GM12878 (cell line): ENCODE measurements at regions not wholly inside any gene's neighbourhood (a gene's known extent, or its start where the extent isn't known, plus 50 kb on each side); places are given as distances from the start of the nearest gene placed in this dataset.

Source experiments
- ATAC-seq: fragments of 200-7000 bp; cut with Tn5 transposase; 3 replicates; pipeline ENCODE4 v1.9.1; 2020; ENCODE audit warnings: mild to moderate bottlenecking, moderate library complexity
- BruUV-seq: library from RNA; stranded (reverse); fragments of 400-500 nt; replicated peaks from 2 replicates; lab custom pipeline; 2021; lab: Mats Ljungman, UMichigan
- CTCF ChIA-PET: fragments of 300-600 bp; sonication (Branson Sonifier 250); formaldehyde crosslinking; extraction: SDS; loops from one replicate; lab custom pipeline; 2021; ENCODE audit warnings: inconsistent platforms; lab: Yijun Ruan, JAX
- POLR2A ChIA-PET: fragments of 350-600 bp; formaldehyde crosslinking; extraction: SDS; loops from one replicate; lab custom pipeline; 2021; ENCODE audit warnings: inconsistent platforms; lab: Charles Lee
- RAD21 ChIA-PET: fragments of 300-600 bp; sonication (Branson Sonifier 250); formaldehyde crosslinking; loops from one replicate; lab custom pipeline; 2023; ENCODE audit warnings: antibody characterized with exemption; ENCODE audit not compliant: unreplicated experiment; lab: Charles Lee
- SMC1A ChIA-PET: fragments of 300-600 bp; sonication (Branson Sonifier 250); formaldehyde crosslinking; loops from one replicate; lab custom pipeline; 2023; ENCODE audit not compliant: unreplicated experiment, uncharacterized antibody; lab: Charles Lee
- DNase-seq: peaks from one replicate; pipeline ENCODE4 v3.0.0-alpha.2; 2011; ENCODE audit warnings: low read depth, low spot score
- FAIRE-seq: peaks from 3 replicates; lab custom pipeline; 2011; peaks lifted over from hg19 to GRCh38; lab: Jason Lieb, UNC
- H2AFZ ChIP-seq: 2 replicates; pipeline ENCODE4 v1.6.0; 2011; ENCODE audit warnings: low read depth, low read length, control low read depth; ENCODE audit not compliant: control insufficient read depth
- H3K27ac ChIP-seq: 2 replicates; pipeline ENCODE4 v1.5.1; 2011; ENCODE audit warnings: control low read depth; ENCODE audit not compliant: control insufficient read depth, insufficient read depth
- H3K27me3 ChIP-seq, 2 experiments: replicated peaks in 1 of 2; 2 replicates each; pipeline versions ENCODE4 v1.6.0 to v1.6.1; 2011; ENCODE audit warnings: low read length in 1 of 2; ENCODE audit not compliant: control insufficient read depth in 2 of 2, insufficient read depth in 2 of 2
- H3K36me3 ChIP-seq, 2 experiments: 2 replicates each; pipeline ENCODE4 v1.5.1; 2011; ENCODE audit warnings: low read length in 1 of 2; ENCODE audit not compliant: control insufficient read depth in 2 of 2, insufficient read depth in 2 of 2
- H3K4me1 ChIP-seq: 2 replicates; pipeline ENCODE4 v1.6.1; 2011; ENCODE audit warnings: mild to moderate bottlenecking, low read length, moderate library complexity, mixed read lengths; ENCODE audit not compliant: control insufficient read depth, insufficient read depth
- H3K4me2 ChIP-seq: 2 replicates; pipeline ENCODE4 v1.6.0; 2011; ENCODE audit warnings: control low read depth; ENCODE audit not compliant: control insufficient read depth, insufficient read depth
- H3K4me3 ChIP-seq: fragments of 200-600 bp; sonication (generic); 2 replicates; pipeline ENCODE4 v1.5.1; 2016
- H3K79me2 ChIP-seq: 2 replicates; pipeline ENCODE4 v1.6.0; 2011; ENCODE audit warnings: low read length; ENCODE audit not compliant: control insufficient read depth, insufficient read depth
- H3K9ac ChIP-seq: 2 replicates; pipeline ENCODE4 v1.8.0; 2011; ENCODE audit warnings: low read length, control low read depth, mixed read lengths; ENCODE audit not compliant: control insufficient read depth, insufficient read depth
- H3K9me3 ChIP-seq: replicated peaks from 3 replicates; pipeline ENCODE4 v1.5.1; 2011; ENCODE audit warnings: mild to moderate bottlenecking, low read length; ENCODE audit not compliant: control insufficient read depth, insufficient read depth
- H4K20me1 ChIP-seq: 2 replicates; pipeline ENCODE4 v1.6.0; 2011; ENCODE audit not compliant: control insufficient read depth, insufficient read depth
- CBFB ChIP-seq: IDR thresholded peaks from 2 replicates; pipeline ENCODE4 v1.6.1; 2016; ENCODE audit warnings: antibody characterized with exemption, low read depth
- E2F8 ChIP-seq: fragments of 450-650 bp; IDR thresholded peaks from 2 replicates; pipeline ENCODE4 v1.6.1; 2018; ENCODE audit warnings: mild to moderate bottlenecking, low read depth, moderate library complexity; ENCODE audit not compliant: partially characterized antibody
- ESRRA ChIP-seq: IDR thresholded peaks from 2 replicates; pipeline ENCODE4 v1.6.1; 2012; ENCODE audit warnings: mild to moderate bottlenecking, low read length, improper control_type of control experiment
- HDAC6 ChIP-seq: fragments of 200-600 bp; sonication (generic); IDR thresholded peaks from one replicate; pipeline ENCODE4 v1.8.0; 2017; ENCODE audit warnings: antibody characterized with exemption; ENCODE audit not compliant: unreplicated experiment
- MTA2 ChIP-seq: fragments of 450-650 bp; IDR thresholded peaks from 2 replicates; pipeline ENCODE4 v1.6.1; 2016; ENCODE audit warnings: low read depth, mild to moderate bottlenecking, moderate library complexity
- NFYB ChIP-seq: IDR thresholded peaks from 2 replicates; pipeline ENCODE4 v1.6.1; 2011; ENCODE audit warnings: low read depth, mild to moderate bottlenecking, low read length, improper control_type of control experiment, moderate library complexity; ENCODE audit not compliant: insufficient read depth
- NRF1 ChIP-seq: conservative IDR thresholded peaks from 2 replicates; pipeline ENCODE4 v1.6.1; 2011; ENCODE audit warnings: mild to moderate bottlenecking, low read depth, low read length, improper control_type of control experiment
- PAX5 ChIP-seq: IDR thresholded peaks from 2 replicates; pipeline ENCODE4 v1.6.1; 2011; ENCODE audit warnings: low read depth, low read length, borderline replicate concordance
- RAD51 ChIP-seq: fragments of 450-650 bp; IDR thresholded peaks from 2 replicates; pipeline ENCODE4 v1.6.1; 2016; ENCODE audit warnings: moderate library complexity, mild to moderate bottlenecking, inconsistent platforms
- RFX5 ChIP-seq: IDR thresholded peaks from 2 replicates; pipeline ENCODE4 v1.6.1; 2011; ENCODE audit warnings: low read depth, low read length, improper control_type of control experiment
- SMAD1 ChIP-seq: fragments of 450-650 bp; IDR thresholded peaks from 2 replicates; pipeline ENCODE4 v1.6.1; 2018; ENCODE audit warnings: mild to moderate bottlenecking, low read depth; ENCODE audit not compliant: partially characterized antibody
- SMAD5 ChIP-seq: IDR thresholded peaks from 2 replicates; pipeline ENCODE4 v1.6.1; 2016; ENCODE audit warnings: antibody characterized with exemption, low read depth
- SUPT20H ChIP-seq: IDR thresholded peaks from 2 replicates; pipeline ENCODE4 v1.6.1; 2011; ENCODE audit warnings: low read depth, mild to moderate bottlenecking, low read length, moderate library complexity, borderline replicate concordance; ENCODE audit not compliant: control insufficient read depth
- ZNF24 ChIP-seq: fragments of 450-650 bp; IDR thresholded peaks from 2 replicates; pipeline ENCODE4 v1.6.1; 2017; ENCODE audit warnings: antibody characterized with exemption, mild to moderate bottlenecking
- WGBS: methylation state at CpG from one replicate; pipeline ENCODE4 v1.1.6; 2016; ENCODE audit warnings: low lambda C conversion rate; ENCODE audit not compliant: insufficient replicate concordance, insufficient coverage; ENCODE audit errors: missing lambda C conversion rate; 5-methylcytosine and 5-hydroxymethylcytosine counted together
- in situ Hi-C: fragments of 300-500 bp; cut with MboI; formaldehyde crosslinking; loops from 9 replicates; pipeline ENCODE4 v1.14.3; 2018; ENCODE audit warnings: mixed read lengths
- intact Hi-C: fragments of 100-400 bp; cut with micrococcal nuclease; formaldehyde crosslinking; loops from one replicate; pipeline ENCODE4 v1.14.2; 2022; ENCODE audit not compliant: unreplicated experiment
- TF ChIP-seq, protein P1 (sequence below): IDR thresholded peaks from 2 replicates; pipeline ENCODE4 v1.6.1; 2011; ENCODE audit warnings: low read depth, mild to moderate bottlenecking, low read length, moderate library complexity, borderline replicate concordance; ENCODE audit errors: extremely low read depth

DNA sequence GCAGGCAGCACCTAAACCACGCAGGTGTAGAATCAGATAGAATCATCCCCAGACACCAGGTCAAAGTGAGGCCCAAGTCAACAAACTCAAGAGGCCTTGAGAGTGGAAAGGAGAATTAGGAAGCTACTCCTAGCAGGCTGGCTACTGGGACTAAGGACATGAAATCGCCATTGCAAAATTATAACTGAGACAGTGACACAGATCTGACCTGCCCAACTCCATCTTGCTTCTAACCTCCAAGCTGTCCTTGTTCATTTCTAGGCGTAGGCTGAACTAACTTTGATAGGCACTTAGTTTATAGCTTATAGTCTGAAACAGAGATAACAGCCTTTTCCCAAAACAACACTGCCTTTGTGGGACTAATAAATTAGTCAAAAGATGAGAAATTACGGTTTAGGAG lies 52.8 kb downstream of the ACTL7B start:
- H3K4me3 ChIP-seq: no peak overlapping the region
- intact Hi-C loops: no loop called here
- 30% methylated on average over 4 of the region's 4 CpGs for WGBS
- no peaks in the 10 kb centered on the region for H3K36me3 ChIP-seq
- no peak overlapping the region for H3K4me2 ChIP-seq
- no peak overlapping the region for H2AFZ ChIP-seq
- no peak overlapping the region for H3K27ac ChIP-seq
- TF ChIP-seq SMAD5: no peak
- TF ChIP-seq PAX5: no peak
- TF ChIP-seq, protein P1, sequence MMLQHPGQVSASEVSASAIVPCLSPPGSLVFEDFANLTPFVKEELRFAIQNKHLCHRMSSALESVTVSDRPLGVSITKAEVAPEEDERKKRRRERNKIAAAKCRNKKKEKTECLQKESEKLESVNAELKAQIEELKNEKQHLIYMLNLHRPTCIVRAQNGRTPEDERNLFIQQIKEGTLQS: no peak
- TF ChIP-seq CBFB: no peak
- TF ChIP-seq RFX5: no peak
- TF ChIP-seq SMAD1: no peak
- TF ChIP-seq NRF1: no peak
- TF ChIP-seq NFYB: no peak
- no peak for TF ChIP-seq E2F8
- no peak for TF ChIP-seq HDAC6
- no peak for TF ChIP-seq SUPT20H
- TF ChIP-seq ESRRA: no peak
- TF ChIP-seq ZNF24: no peak
- no peak for TF ChIP-seq MTA2
- TF ChIP-seq RAD51: no peak
- DNase-seq (no peak), FAIRE-seq (no peak), ATAC-seq (no peak)
- ChIA-PET CTCF (interaction anchor here (0.6 kb wide), 1 partner anchor 225 kb away, joined by 6 read pairs; no protein-coding TSS in a partner anchor), RAD21 (no interaction called here), POLR2A (no interaction called here), SMC1A (interaction anchor here (0.6 kb wide), 1 partner anchor 27 kb away, joined by 3 read pairs; no protein-coding TSS in a partner anchor)
- BruUV-seq: no TSS peak
- no peaks in the 10 kb centered on the region for H3K9me3 ChIP-seq
- no peaks in the 10 kb centered on the region for H4K20me1 ChIP-seq
- H3K4me1 ChIP-seq: no peaks in the 10 kb centered on the region
- in situ Hi-C loops: no loop called here
- no peaks in the 10 kb centered on the region for H3K27me3 ChIP-seq
- no peaks in the 10 kb centered on the region for H3K79me2 ChIP-seq
- no peak overlapping the region for H3K9ac ChIP-seq
